IMR-90 (cell line): ENCODE measurements at regions not wholly inside any gene's neighbourhood (a gene's known extent, or its start where the extent isn't known, plus 50 kb on each side); places are given as distances from the start of the nearest gene placed in this dataset.

ENCODE experiments used
- BHLHE40 ChIP-seq: fragments of 150-350 bp; IDR thresholded peaks from 2 replicates; pipeline ENCODE4 v1.6.1; 2016; ENCODE audit warnings: mild to moderate bottlenecking, low read depth, low read length
- CHD1 ChIP-seq: IDR thresholded peaks from 2 replicates; pipeline ENCODE4 v1.6.1; 2012; ENCODE audit warnings: low read depth, low read length, improper control_type of control experiment
- MAFK ChIP-seq: IDR thresholded peaks from 2 replicates; pipeline ENCODE4 v1.6.1; 2012; ENCODE audit warnings: low read depth, low read length, improper control_type of control experiment
- MAZ ChIP-seq: IDR thresholded peaks from 2 replicates; pipeline ENCODE4 v1.6.1; 2012; ENCODE audit warnings: low read depth, mild to moderate bottlenecking, low read length, improper control_type of control experiment, moderate library complexity, borderline replicate concordance
- MXI1 ChIP-seq: IDR thresholded peaks from 2 replicates; pipeline ENCODE4 v1.6.1; 2012; ENCODE audit warnings: low read depth, mild to moderate bottlenecking, low read length, moderate library complexity, borderline replicate concordance
- POLR2A ChIP-seq: IDR thresholded peaks from 2 replicates; pipeline ENCODE4 v1.6.1; 2012; ENCODE audit warnings: mild to moderate bottlenecking, low read depth, low read length
- RAD21 ChIP-seq: IDR thresholded peaks from 2 replicates; pipeline ENCODE4 v1.6.1; 2012; ENCODE audit warnings: low read length, improper control_type of control experiment
- RCOR1 ChIP-seq: IDR thresholded peaks from 2 replicates; pipeline ENCODE4 v1.6.1; 2012; ENCODE audit warnings: mild to moderate bottlenecking, low read length, improper control_type of control experiment; ENCODE audit not compliant: insufficient replicate concordance
- USF2 ChIP-seq: fragments of 150-350 bp; IDR thresholded peaks from 2 replicates; pipeline ENCODE4 v1.6.1; 2017; ENCODE audit warnings: mild to moderate bottlenecking, antibody characterized with exemption, low read length, low read depth
- TF ChIP-seq, protein P1 (sequence below): conservative IDR thresholded peaks from 2 replicates; pipeline ENCODE4 v1.5.1; 2012; ENCODE audit warnings: mild to moderate bottlenecking, low read depth, low read length, improper control_type of control experiment

DNA sequence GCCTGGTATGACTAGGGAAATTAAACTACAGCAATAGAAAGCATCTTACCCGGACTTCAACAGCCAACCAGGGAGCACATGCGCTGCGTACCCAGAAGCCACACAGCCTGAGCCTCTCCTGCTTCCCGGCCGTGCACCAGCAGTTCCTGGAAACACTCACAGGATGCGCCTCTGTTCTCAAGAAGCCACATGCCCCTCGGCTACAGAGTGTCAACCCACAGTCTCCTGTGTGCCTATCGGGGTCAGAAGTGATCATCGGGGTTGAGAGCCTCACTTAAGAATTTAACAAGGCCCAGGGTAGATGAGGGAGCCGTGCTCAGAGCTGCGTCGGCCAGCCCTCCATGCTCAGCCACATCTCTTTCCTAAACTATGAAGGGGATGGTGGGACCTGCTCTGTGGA lies 147.2 kb upstream of the GGTLC1 start:
- TF ChIP-seq MAZ: no peak
- TF ChIP-seq, protein P1, sequence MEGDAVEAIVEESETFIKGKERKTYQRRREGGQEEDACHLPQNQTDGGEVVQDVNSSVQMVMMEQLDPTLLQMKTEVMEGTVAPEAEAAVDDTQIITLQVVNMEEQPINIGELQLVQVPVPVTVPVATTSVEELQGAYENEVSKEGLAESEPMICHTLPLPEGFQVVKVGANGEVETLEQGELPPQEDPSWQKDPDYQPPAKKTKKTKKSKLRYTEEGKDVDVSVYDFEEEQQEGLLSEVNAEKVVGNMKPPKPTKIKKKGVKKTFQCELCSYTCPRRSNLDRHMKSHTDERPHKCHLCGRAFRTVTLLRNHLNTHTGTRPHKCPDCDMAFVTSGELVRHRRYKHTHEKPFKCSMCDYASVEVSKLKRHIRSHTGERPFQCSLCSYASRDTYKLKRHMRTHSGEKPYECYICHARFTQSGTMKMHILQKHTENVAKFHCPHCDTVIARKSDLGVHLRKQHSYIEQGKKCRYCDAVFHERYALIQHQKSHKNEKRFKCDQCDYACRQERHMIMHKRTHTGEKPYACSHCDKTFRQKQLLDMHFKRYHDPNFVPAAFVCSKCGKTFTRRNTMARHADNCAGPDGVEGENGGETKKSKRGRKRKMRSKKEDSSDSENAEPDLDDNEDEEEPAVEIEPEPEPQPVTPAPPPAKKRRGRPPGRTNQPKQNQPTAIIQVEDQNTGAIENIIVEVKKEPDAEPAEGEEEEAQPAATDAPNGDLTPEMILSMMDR: no peak
- TF ChIP-seq MXI1: no peak
- no peak for TF ChIP-seq MAFK
- TF ChIP-seq USF2: no peak
- TF ChIP-seq BHLHE40: no peak
- no peak for TF ChIP-seq RCOR1
- no peak for TF ChIP-seq POLR2A
- TF ChIP-seq CHD1: no peak
- TF ChIP-seq RAD21: no peak
